ENCODE measurements at regions not wholly inside any gene's neighbourhood (a gene's known extent, or its start where the extent isn't known, plus 50 kb on each side); places are given as distances from the start of the nearest gene placed in this dataset.

DNA sequence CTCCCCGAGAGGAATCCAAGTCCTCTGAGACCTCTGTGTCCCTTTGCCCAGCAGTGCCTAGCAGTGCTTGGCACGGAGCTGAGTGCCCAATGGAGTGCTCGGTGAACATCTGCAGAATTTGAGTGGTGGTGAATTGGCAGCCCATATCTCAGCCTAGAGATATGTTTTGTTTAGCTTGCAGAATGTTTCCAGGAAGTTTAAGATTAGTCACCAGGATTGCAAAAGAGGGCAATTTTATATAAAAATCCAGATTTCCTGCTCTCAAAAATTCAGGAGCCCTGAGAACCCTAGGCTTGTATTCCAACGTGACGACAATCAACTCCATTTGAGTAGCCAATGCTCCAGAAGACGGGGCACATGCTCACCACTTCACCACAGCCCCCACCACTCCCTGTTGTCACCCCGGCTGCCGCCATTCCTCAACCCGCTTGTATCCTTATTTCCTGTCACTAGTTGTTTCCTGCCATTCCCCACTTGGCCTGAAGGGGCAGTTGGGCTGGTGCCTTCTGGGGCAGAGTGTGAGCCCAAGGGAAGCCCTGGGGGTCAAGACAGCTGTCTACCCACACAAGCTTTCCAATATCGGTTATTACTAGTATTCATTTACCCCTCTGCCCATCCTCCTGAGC is 116.9 kb downstream of the EFNB1 start:
- Mint-ChIP-seq H3K27ac (no peak overlapping the region), H3K27me3 (no peaks in the 10 kb centered on the region), H3K4me3 (no peak overlapping the region), H3K4me1 (no peaks in the 10 kb centered on the region), H3K36me3 (ENCODE audit: low read depth) (no peaks in the 10 kb centered on the region)
- DNase-seq (no peak), ATAC-seq (no peak)
- no peaks in the 10 kb centered on the region for H3K9me3 ChIP-seq (ENCODE audit: control insufficient read depth, low read length, poor library complexity, severe bottlenecking)

DNA sequence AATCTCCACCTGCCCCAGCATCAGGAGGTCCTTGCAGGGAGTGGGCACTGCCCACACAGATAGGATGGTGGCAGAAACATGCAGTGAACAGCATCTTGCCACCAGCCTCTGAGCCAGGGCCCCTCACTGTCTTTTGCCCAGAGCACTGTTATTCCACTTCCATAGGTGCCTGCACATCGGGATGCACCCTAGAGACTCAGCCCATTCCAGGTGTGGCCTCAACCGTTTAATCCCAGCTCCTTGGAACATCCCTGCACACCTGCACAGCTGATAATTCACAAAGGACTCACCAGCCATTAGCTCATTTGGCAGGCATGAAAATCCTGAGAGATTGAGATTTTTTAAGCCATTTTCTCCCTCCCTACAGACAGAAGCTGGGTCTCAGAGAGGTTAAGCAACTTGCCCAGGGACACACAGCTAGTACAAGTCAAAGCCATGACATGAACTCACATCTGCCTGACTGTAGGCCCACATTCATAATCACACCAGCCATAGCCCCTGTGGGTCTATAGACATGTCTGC is 116.3 kb downstream of the EFNB1 start:
- no peaks in the 10 kb centered on the region for H3K4me1 Mint-ChIP-seq
- H3K4me3 Mint-ChIP-seq, result no peak overlapping the region
- H3K27me3 Mint-ChIP-seq, result no peaks in the 10 kb centered on the region
- no peak overlapping the region for H3K27ac Mint-ChIP-seq
- no peak for DNase-seq
- no peaks in the 10 kb centered on the region for H3K9me3 ChIP-seq (ENCODE audit: control insufficient read depth, low read length, poor library complexity, severe bottlenecking)
- H3K36me3 Mint-ChIP-seq (ENCODE audit: low read depth), result no peaks in the 10 kb centered on the region
- ATAC-seq, result no peak

DNA sequence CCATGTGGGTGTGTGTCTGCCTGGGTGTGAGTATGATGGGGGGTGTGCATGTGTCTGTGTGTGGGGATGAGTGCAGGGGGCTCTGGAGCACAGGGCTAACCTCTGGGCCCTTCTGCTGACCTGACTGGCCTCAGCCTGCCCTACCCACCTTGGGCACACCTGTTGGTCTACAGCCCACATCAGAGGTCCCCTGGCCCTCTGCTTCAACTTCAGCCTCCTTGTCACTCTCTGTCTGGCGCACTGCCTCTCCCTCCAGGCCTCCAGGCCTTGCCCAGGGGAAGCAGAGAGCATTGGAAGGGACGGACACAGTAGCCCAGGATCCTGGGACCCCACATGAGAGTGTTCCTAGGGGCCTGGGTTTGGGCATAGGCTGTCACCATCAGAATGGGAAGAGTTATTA is 115.4 kb downstream of the EFNB1 start:
- H3K4me3 Mint-ChIP-seq, result no peak overlapping the region
- no peaks in the 10 kb centered on the region for H3K36me3 Mint-ChIP-seq (ENCODE audit: low read depth)
- ATAC-seq (no peak), DNase-seq (no peak)
- H3K9me3 ChIP-seq (ENCODE audit: control insufficient read depth, low read length, poor library complexity, severe bottlenecking), result no peaks in the 10 kb centered on the region
- H3K27me3 Mint-ChIP-seq, result no peaks in the 10 kb centered on the region
- H3K27ac Mint-ChIP-seq, result no peak overlapping the region
- H3K4me1 Mint-ChIP-seq, result no peaks in the 10 kb centered on the region

DNA sequence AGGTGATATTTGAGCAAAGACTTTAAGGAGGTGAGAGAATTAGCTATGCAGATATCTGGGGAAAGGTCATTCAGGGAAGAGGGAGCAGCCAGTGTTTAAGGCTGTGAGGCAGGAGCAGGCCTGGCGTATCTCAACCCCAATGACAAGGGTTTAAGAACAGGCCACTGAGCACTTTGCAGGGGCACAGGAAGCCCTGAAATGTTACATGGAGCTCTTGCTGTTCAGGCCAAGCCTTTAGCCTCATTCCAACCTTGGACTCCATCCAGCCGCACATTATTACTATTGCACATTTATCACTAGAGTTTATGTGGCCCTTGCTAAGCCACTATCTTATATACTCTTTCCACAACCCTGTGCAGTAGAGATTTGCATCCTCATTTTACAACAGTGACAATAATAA is 114.0 kb downstream of the EFNB1 start:
- ATAC-seq, result no peak

DNA sequence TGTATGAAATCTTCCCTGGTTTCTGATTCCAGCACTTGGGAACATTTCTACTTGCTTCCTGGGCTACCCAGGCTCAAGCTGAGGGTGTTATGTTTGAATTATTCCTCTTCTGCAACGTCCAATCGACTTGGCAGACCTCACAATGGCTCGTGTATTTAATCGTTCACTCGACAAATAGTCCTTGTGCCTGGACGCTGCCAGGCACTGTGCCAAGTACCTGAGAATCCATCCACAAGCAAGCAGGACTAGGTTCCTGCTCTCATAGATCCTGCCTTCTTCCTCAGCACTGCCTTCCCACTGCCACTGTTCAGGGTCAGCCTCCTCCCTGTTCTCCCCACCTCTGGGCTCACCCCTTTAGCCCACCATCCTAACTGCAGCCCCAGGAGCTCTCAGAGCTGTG is 113.3 kb downstream of the EFNB1 start:
- H3K9me3 ChIP-seq (ENCODE audit: control insufficient read depth, low read length, poor library complexity, severe bottlenecking), result no peaks in the 10 kb centered on the region
- Mint-ChIP-seq H3K27me3 (no peaks in the 10 kb centered on the region), H3K4me3 (no peak overlapping the region), H3K27ac (no peak overlapping the region), H3K4me1 (no peaks in the 10 kb centered on the region), H3K36me3 (ENCODE audit: low read depth) (no peaks in the 10 kb centered on the region)
- no peak for ATAC-seq
- no peak for DNase-seq

More for the DNA sequence above, 114.0 kb downstream of the EFNB1 start:
- Mint-ChIP-seq H3K4me1 (no peaks in the 10 kb centered on the region), H3K36me3 (ENCODE audit: low read depth) (no peaks in the 10 kb centered on the region), H3K4me3 (no peak overlapping the region), H3K27ac (no peak overlapping the region), H3K27me3 (no peaks in the 10 kb centered on the region)
- H3K9me3 ChIP-seq (ENCODE audit: control insufficient read depth, low read length, poor library complexity, severe bottlenecking), result no peaks in the 10 kb centered on the region
- no peak for DNase-seq

DNA sequence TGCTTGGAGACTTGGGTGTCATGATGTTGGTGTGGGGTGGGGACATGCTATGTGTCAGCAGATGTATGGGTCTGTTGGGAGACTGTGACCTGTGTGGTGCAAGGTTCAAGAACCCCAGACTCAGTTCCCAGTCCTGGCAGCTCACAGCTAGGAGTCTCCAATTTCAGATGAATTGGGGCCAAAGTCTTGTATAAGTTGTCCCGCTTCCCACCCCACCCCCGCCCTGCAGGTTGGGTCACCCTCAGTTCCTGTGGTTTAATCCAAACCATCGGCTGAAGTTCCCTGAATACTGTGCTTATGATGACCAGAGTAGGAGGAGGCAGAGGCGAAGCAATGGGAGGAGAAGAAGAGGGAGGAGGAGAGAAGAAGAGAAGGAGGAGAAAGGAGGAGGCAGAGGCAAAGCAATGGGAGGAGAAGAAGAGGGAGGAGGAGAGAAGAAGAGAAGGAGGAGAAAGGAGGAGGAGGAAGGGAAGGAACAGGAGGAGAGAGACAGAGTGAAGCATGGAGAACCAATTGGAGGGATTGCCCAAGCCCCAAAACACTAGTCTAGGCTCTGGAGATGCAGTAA is 112.6 kb downstream of the EFNB1 start:
- Mint-ChIP-seq H3K4me3 (no peak overlapping the region), H3K27me3 (no peaks in the 10 kb centered on the region), H3K27ac (no peak overlapping the region), H3K36me3 (ENCODE audit: low read depth) (no peaks in the 10 kb centered on the region), H3K4me1 (no peaks in the 10 kb centered on the region)
- no peak for ATAC-seq
- DNase-seq, result no peak
- no peaks in the 10 kb centered on the region for H3K9me3 ChIP-seq (ENCODE audit: control insufficient read depth, low read length, poor library complexity, severe bottlenecking)

DNA sequence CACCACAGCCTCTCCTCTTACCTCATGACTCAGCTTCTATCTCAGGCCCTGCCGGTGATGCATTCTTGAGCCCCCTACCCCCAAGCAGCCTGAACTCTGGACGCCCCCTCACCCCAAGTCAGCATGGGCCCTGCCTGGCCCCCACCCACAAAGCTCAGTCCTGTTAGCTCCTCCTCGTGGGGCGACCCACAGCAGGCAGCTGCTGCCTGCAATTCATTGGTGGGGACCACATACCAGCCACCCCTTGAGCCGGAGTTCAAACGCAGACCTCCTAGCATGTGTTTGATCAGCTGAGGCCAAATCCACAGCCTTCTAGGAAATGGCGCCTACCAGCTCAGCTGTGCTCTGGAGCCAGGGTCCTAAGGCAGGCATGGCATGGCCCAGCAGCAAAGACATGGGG is 111.8 kb downstream of the EFNB1 start:
- no peak for DNase-seq
- no peaks in the 10 kb centered on the region for H3K9me3 ChIP-seq (ENCODE audit: control insufficient read depth, low read length, poor library complexity, severe bottlenecking)
- no peak for ATAC-seq
- no peaks in the 10 kb centered on the region for H3K36me3 Mint-ChIP-seq (ENCODE audit: low read depth)
- H3K27me3 Mint-ChIP-seq, result no peaks in the 10 kb centered on the region
- no peaks in the 10 kb centered on the region for H3K4me1 Mint-ChIP-seq
- H3K4me3 Mint-ChIP-seq, result no peak overlapping the region
- no peak overlapping the region for H3K27ac Mint-ChIP-seq

DNA sequence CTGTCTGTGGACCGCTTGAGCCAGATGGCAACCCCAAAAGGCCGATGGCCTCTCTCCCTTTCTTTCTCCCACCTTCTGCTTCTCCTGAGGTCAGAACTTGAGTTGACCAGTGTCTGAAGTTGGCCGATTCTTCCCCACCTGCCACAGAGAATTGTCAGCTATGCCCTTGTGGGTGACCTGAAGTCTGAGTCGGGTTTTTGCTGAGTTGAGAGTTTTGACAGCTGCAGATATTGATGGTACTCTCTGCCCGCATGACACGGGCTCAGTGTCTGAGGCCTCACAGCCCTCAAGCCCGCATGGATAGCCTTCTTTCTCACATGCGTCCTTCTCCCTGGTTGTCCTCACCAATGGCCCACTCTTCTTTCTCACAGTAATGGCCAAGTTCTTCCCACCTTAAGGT is 111.0 kb downstream of the EFNB1 start:
- Mint-ChIP-seq H3K36me3 (ENCODE audit: low read depth) (no peaks in the 10 kb centered on the region), H3K27me3 (no peaks in the 10 kb centered on the region), H3K27ac (no peak overlapping the region), H3K4me3 (no peak overlapping the region), H3K4me1 (peaks cover 3% of the 10 kb centered on the region)
- H3K9me3 ChIP-seq (ENCODE audit: control insufficient read depth, low read length, poor library complexity, severe bottlenecking), result no peaks in the 10 kb centered on the region
- ATAC-seq (no peak), DNase-seq (no peak)

DNA sequence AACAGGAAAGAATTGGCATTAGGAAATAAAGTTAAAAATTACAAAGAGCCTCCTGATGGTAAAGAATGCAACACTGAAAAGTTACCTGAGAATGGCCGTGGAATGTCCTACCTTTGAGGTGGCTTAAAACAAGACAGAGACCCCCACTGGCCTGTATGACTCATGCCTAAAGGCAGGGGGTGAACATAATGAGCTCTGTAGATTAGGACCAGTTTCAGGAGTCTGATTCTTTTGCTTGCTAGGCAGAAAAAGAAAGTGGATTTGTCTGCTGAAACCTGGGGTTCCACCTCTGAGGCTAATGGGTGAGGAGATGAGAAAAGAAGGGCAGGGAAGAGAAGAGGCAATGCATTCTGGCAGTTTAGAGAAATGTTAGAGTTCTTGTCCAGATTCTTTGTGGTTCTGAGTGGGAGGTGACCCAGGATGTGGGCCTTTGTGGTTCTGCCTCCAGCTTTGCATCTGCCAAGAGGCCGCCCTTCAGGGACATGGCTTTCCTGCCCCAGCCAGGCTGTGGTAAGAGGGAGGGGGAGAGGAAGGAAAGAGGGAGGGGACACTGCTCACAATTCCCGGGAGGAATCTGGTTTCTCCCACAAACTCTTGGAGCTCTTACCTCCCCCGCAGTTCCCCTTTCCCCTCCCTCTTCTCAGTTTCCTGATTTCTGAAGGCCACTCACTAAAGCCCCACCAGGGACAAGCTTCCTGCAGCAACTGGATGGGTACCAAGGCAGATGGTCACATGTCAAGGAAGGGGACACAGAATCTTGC is 109.6 kb downstream of the EFNB1 start:
- Mint-ChIP-seq H3K27me3 (no peaks in the 10 kb centered on the region), H3K36me3 (ENCODE audit: low read depth) (no peaks in the 10 kb centered on the region), H3K4me1 (peaks cover 3% of the 10 kb centered on the region), H3K27ac (no peak overlapping the region), H3K4me3 (no peak overlapping the region)
- DNase-seq, result no peak
- no peak for ATAC-seq
- no peaks in the 10 kb centered on the region for H3K9me3 ChIP-seq (ENCODE audit: control insufficient read depth, low read length, poor library complexity, severe bottlenecking)

DNA sequence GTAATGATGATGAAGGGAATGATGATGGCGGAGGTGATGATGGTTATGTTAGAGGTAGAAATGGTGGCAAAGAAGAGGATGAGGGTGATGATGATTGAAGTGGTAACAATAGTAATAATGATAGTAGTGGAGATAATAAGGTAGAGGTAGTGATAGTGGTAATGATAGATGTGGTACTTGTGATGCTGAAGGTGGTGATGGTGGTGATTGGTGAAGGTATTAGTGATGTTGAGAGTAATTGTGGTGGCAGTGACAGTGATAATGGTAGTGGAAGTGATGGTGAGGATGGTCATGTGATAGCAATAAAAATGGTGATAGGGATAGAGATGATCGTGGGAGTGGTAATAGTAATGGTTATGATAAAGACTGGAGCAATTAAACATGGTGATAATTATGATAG is 108.8 kb downstream of the EFNB1 start:
- ATAC-seq, result no peak
- Mint-ChIP-seq H3K4me1 (peaks cover 3% of the 10 kb centered on the region), H3K4me3 (no peak overlapping the region), H3K27ac (no peak overlapping the region), H3K36me3 (ENCODE audit: low read depth) (no peaks in the 10 kb centered on the region), H3K27me3 (no peaks in the 10 kb centered on the region)
- no peak for DNase-seq
- no peaks in the 10 kb centered on the region for H3K9me3 ChIP-seq (ENCODE audit: control insufficient read depth, low read length, poor library complexity, severe bottlenecking)

DNA sequence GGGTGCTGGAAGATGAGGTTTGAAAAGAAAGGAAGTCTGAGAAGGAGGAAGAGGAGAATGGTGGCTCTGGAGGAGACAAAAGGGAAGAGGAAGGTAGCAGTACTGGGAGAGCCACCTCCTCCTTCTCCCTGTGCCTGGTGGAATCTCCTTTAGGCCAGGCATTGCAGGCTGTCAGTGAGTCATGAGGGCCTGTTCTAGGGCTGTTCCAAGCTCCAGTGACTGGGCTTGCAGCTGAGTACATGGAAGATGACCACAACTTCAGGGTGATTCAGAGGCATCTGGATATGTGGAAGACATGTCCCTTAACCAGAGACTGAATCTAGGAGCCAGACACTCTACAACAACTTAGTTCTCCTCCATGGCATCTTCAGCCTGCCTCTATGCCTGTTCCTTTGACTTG is 107.8 kb downstream of the EFNB1 start:
- peaks cover 3% of the 10 kb centered on the region for H3K4me1 Mint-ChIP-seq
- no peaks in the 10 kb centered on the region for H3K27me3 Mint-ChIP-seq
- H3K36me3 Mint-ChIP-seq (ENCODE audit: low read depth), result no peaks in the 10 kb centered on the region
- ATAC-seq (no peak), DNase-seq (no peak)
- no peak overlapping the region for H3K4me3 Mint-ChIP-seq
- no peaks in the 10 kb centered on the region for H3K9me3 ChIP-seq (ENCODE audit: control insufficient read depth, low read length, poor library complexity, severe bottlenecking)
- H3K27ac Mint-ChIP-seq, result peak overlapping the region; percentile 1

DNA sequence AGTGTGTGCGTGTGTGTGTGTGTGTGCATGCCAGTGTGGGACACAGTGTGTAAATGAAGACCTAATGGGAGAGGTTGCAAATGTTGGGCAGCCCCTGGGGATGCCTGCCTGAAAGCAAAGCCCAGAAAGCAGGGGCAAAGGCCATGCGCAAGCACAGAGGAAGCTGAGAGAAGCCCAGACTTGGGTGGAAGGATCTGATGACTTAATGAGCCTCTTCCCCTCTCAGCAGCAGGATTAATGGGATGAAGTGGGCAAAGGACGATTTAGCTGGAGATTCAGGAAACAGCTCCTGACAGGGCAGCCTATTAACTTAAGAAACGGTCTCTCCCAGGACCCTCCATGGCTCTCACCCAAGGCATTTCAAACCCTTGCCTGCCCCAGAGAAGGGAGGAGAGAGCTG is 107.3 kb downstream of the EFNB1 start:
- H3K4me3 Mint-ChIP-seq, result no peak overlapping the region
- H3K36me3 Mint-ChIP-seq (ENCODE audit: low read depth), result no peaks in the 10 kb centered on the region
- DNase-seq (no peak), ATAC-seq (no peak)
- H3K27ac Mint-ChIP-seq, result peak overlapping the region; percentile 1
- H3K9me3 ChIP-seq (ENCODE audit: control insufficient read depth, low read length, poor library complexity, severe bottlenecking), result no peaks in the 10 kb centered on the region
- no peaks in the 10 kb centered on the region for H3K27me3 Mint-ChIP-seq
- H3K4me1 Mint-ChIP-seq, result peaks cover 3% of the 10 kb centered on the region

DNA sequence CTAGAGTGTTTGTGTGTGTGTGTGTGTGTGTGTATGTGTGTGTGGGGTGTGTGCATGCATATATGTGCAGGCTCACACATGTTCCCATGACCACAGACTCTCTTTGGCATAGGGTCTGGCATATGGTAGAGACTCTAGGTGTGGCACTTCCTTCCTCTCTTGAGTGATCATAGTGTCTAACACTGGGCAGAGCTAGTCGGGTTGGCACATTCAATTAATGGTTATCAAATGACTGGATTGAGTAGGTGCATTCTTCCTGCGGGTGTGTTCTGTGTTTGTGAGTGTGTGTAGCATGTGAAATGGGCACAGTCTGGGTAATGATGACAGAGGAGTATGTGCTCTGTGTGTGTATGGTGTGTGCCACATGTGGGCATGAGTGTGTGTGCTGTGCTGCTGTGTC is 106.5 kb downstream of the EFNB1 start:
- Mint-ChIP-seq H3K4me1 (peaks cover 3% of the 10 kb centered on the region), H3K4me3 (no peak overlapping the region), H3K27me3 (no peaks in the 10 kb centered on the region), H3K36me3 (ENCODE audit: low read depth) (no peaks in the 10 kb centered on the region), H3K27ac (no peak overlapping the region)
- ATAC-seq, result no peak
- DNase-seq, result no peak
- H3K9me3 ChIP-seq (ENCODE audit: control insufficient read depth, low read length, poor library complexity, severe bottlenecking), result no peaks in the 10 kb centered on the region

DNA sequence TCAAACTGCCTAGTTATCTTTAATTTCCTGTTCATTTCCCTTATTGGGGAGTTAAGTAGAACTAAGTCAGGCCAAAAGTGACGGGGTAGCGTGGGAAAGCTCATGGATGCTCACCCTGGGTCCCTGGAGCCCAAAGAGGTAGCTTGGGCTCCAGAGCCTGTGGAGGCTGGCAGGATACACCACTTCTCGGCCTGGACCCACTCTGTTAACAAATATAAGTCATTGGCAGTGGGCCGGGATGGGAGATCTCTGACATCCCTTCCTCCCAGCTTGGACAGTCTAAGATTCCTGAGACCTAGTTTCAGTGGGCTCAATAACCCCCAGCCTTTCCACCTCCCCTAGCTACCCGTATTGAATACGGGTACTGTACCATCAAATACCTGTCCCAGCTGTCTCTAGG is 106.1 kb downstream of the EFNB1 start:
- no peak overlapping the region for H3K4me3 Mint-ChIP-seq
- H3K27ac Mint-ChIP-seq, result no peak overlapping the region
- ATAC-seq (no peak), DNase-seq (no peak)
- H3K4me1 Mint-ChIP-seq, result peaks cover 3% of the 10 kb centered on the region
- no peaks in the 10 kb centered on the region for H3K9me3 ChIP-seq (ENCODE audit: control insufficient read depth, low read length, poor library complexity, severe bottlenecking)
- H3K27me3 Mint-ChIP-seq, result no peaks in the 10 kb centered on the region
- no peaks in the 10 kb centered on the region for H3K36me3 Mint-ChIP-seq (ENCODE audit: low read depth)

Data from T-helper 17 cell (primary cell).